HL-60 (cell line): ENCODE measurements at regions not wholly inside any gene's neighbourhood (a gene's known extent, or its start where the extent isn't known, plus 50 kb on each side); places are given as distances from the start of the nearest gene placed in this dataset.

ENCODE experiments used
- DNase-seq, 2 experiments: peaks; one replicate each; pipeline ENCODE4 v3.0.0-alpha.2; 2010 to 2020; ENCODE audit warnings: low read depth in 1 of 2, low spot score in 1 of 2
- H3K27ac ChIP-seq: fragments of 250-450 bp; sonication (Bioruptor Pico); replicated peaks from 2 replicates; pipeline ENCODE4 v1.5.1; 2020; ENCODE audit warnings: mild to moderate bottlenecking, moderate library complexity
- H3K27me3 ChIP-seq: fragments of 250-450 bp; sonication (Bioruptor Pico); 2 replicates; pipeline ENCODE4 v1.5.1; 2021; ENCODE audit warnings: mild to moderate bottlenecking, moderate library complexity; ENCODE audit not compliant: insufficient read depth, poor library complexity, severe bottlenecking
- H3K4me3 ChIP-seq: replicated peaks from 2 replicates; pipeline ENCODE4 v1.5.1; 2011; ENCODE audit warnings: mild to moderate bottlenecking, control low read depth, low read length; ENCODE audit not compliant: insufficient read depth
- CTCF ChIP-seq: IDR thresholded peaks from one replicate; pipeline ENCODE4 v1.5.1; 2011; ENCODE audit warnings: low read length, control low read depth, inconsistent platforms; ENCODE audit not compliant: insufficient read depth
- GABPA ChIP-seq: IDR thresholded peaks from 2 replicates; pipeline ENCODE4 v1.6.1; 2012; ENCODE audit warnings: low read depth
- POLR2AphosphoS5 ChIP-seq: IDR thresholded peaks from 2 replicates; pipeline ENCODE4 v1.6.1; 2012; ENCODE audit warnings: low read depth
- REST ChIP-seq: IDR thresholded peaks from 2 replicates; pipeline ENCODE4 v1.6.1; 2012; ENCODE audit warnings: low read depth; ENCODE audit not compliant: insufficient replicate concordance
- SPI1 ChIP-seq: IDR thresholded peaks from 2 replicates; pipeline ENCODE4 v1.6.1; 2012; ENCODE audit warnings: low read depth, mild to moderate bottlenecking, borderline replicate concordance

- no peak for DNase-seq
- TF ChIP-seq CTCF (no peak), POLR2AphosphoS5 (no peak), GABPA (no peak), REST (no peak), SPI1 (no peak)
- Histone ChIP-seq H3K27me3 (no peaks in the 10 kb centered on the region), H3K4me3 (no peak overlapping the region), H3K27ac (no peak overlapping the region)
These were observed 104.8 kb upstream of the CPEB4 start for GRCh38 chr5:173783371-173783770.

GRCh38 chr5:173785400-173785799 lies 102.7 kb upstream of the CPEB4 start:
- Histone ChIP-seq H3K27ac (no peak overlapping the region), H3K27me3 (no peaks in the 10 kb centered on the region), H3K4me3 (no peak overlapping the region)
- DNase-seq: no peak
- TF ChIP-seq POLR2AphosphoS5 (no peak), GABPA (no peak), REST (no peak), CTCF (no peak)

GRCh38 chr5:173785866-173786265 lies 102.3 kb upstream of the CPEB4 start:
- no peaks in the 10 kb centered on the region for H3K27me3 ChIP-seq
- TF ChIP-seq SPI1 (no peak), CTCF (no peak), REST (no peak)
- H3K27ac ChIP-seq: no peak overlapping the region
- no peak overlapping the region for H3K4me3 ChIP-seq
- no peak for DNase-seq
